ENCODE measurements at regions not wholly inside any gene's neighbourhood (a gene's known extent, or its start where the extent isn't known, plus 50 kb on each side); places are given as distances from the start of the nearest gene placed in this dataset.

- no peak for DNase-seq
Observed at GRCh38 chr13:74865656-74866055, 616.3 kb downstream of the TBC1D4 start.

- no peak for DNase-seq
Observed at GRCh38 chr13:74860789-74861188, 621.2 kb downstream of the TBC1D4 start.

- DNase-seq, result no peak
Observed at GRCh38 chr13:74850893-74851292, 631.1 kb downstream of the TBC1D4 start.

- no peak for DNase-seq
Observed at GRCh38 chr13:74847966-74848365, 634.0 kb downstream of the TBC1D4 start.

GRCh38 chr13:74845806-74846205, 636.2 kb downstream of the TBC1D4 start:
- no peak for DNase-seq

- DNase-seq, result no peak
Observed at GRCh38 chr13:74841651-74842050, 640.3 kb downstream of the TBC1D4 start.

GRCh38 chr13:74841123-74841522, 640.8 kb downstream of the TBC1D4 start:
- no peak for DNase-seq

- DNase-seq, result no peak
Observed at GRCh38 chr13:74839656-74840055, 642.3 kb downstream of the TBC1D4 start.

GRCh38 chr13:74838096-74838495, 643.9 kb downstream of the TBC1D4 start:
- peak in 1 of 2 donors; percentile 8 for DNase-seq

- DNase-seq, result no peak
Observed at GRCh38 chr13:74836628-74837027, 645.3 kb downstream of the TBC1D4 start.

- DNase-seq, result no peak
Observed at GRCh38 chr13:74835579-74835978, 646.4 kb downstream of the TBC1D4 start.

- no peak for DNase-seq
Observed at GRCh38 chr13:74825938-74826246, 656.1 kb downstream of the TBC1D4 start.

- DNase-seq, result no peak
Observed at GRCh38 chr13:74825152-74825937, 656.6 kb downstream of the TBC1D4 start.

- DNase-seq, result no peak
Observed at GRCh38 chr13:74820809-74821208, 661.2 kb downstream of the TBC1D4 start.

GRCh38 chr13:74819549-74819948, 662.4 kb downstream of the TBC1D4 start:
- no peak for DNase-seq

- no peak for DNase-seq
Observed at GRCh38 chr13:74816737-74817136, 665.2 kb downstream of the TBC1D4 start.

- no peak for DNase-seq
Observed at GRCh38 chr13:74796157-74796556, 662.0 kb upstream of the KLF12 start.

- DNase-seq, result no peak
Observed at GRCh38 chr13:74795526-74795925, 661.3 kb upstream of the KLF12 start.

GRCh38 chr13:74794582-74794981, 660.4 kb upstream of the KLF12 start:
- no peak for DNase-seq

- DNase-seq, result no peak
Observed at GRCh38 chr13:74794147-74794546, 659.9 kb upstream of the KLF12 start.

GRCh38 chr13:74784959-74785358, 650.8 kb upstream of the KLF12 start:
- no peak for DNase-seq

- no peak for DNase-seq
Observed at GRCh38 chr13:74778946-74779345, 644.7 kb upstream of the KLF12 start.

GRCh38 chr13:74778087-74778486, 643.9 kb upstream of the KLF12 start:
- DNase-seq, result no peak

- DNase-seq, result no peak
Observed at GRCh38 chr13:74774264-74774663, 640.1 kb upstream of the KLF12 start.

GRCh38 chr13:74773248-74773647, 639.0 kb upstream of the KLF12 start:
- DNase-seq, result no peak
